T-cell (primary cell): ENCODE measurements at regions not wholly inside any gene's neighbourhood (a gene's known extent, or its start where the extent isn't known, plus 50 kb on each side); places are given as distances from the start of the nearest gene placed in this dataset.
"Not testable (repeated sequence)": the region's sequence is repeated elsewhere in the genome, so short reads cannot be mapped to it uniquely, and the experiment has no call there.

ENCODE experiments used
- ATAC-seq, 4 experiments: fragments of 200-7000 bp in 3 of 4; fragments of 150-1000 bp in 1 of 4; cut with Tn5 transposase; replicated peaks in 1 of 4; 1 replicate in 3 of 4; 2 replicates in 1 of 4; pipeline ENCODE4 v1.10.0; 2021; ENCODE audit warnings: moderate library complexity in 3 of 4, mild to moderate bottlenecking in 2 of 4, moderate number of reproducible peaks in 1 of 4
- CTCF ChIA-PET, 2 donors: fragments of 300-600 bp; sonication (Branson Sonifier 250); formaldehyde crosslinking; loops; one replicate each; lab custom pipeline; 2022; ENCODE audit warnings: antibody characterized with exemption in 2 of 2; lab: Charles Lee
- POLR2A ChIA-PET, 2 donors: fragments of 300-600 bp; sonication (Branson Sonifier 250); formaldehyde crosslinking; loops; one replicate each; lab custom pipeline; 2022; ENCODE audit warnings: antibody characterized with exemption in 2 of 2; lab: Charles Lee
- DNase-seq, 35 experiments: peaks; one replicate each; pipeline versions ENCODE4 v3.0.0 to v3.0.0-alpha.2; 2013 to 2023
- H3K27ac ChIP-seq: one replicate; pipeline ENCODE4 v1.5.1; 2013; ENCODE audit warnings: low read length
- H3K27me3 ChIP-seq, 2 experiments: replicated peaks in 1 of 2; 1 replicate in 1 of 2; 2 replicates in 1 of 2; pipeline versions ENCODE4 v1.6.1 to v1.7.0; 2013; ENCODE audit warnings: low read length in 1 of 2, mixed read lengths in 1 of 2; ENCODE audit not compliant: control insufficient read depth in 2 of 2, insufficient read depth in 2 of 2; ENCODE audit errors: extremely low read depth in 1 of 2
- H3K36me3 ChIP-seq, 2 donors: 1 replicate in 1 of 2; 2 replicates in 1 of 2; pipeline versions ENCODE4 v1.6.1 to v1.7.0; 2013; ENCODE audit warnings: low read length in 1 of 2; ENCODE audit not compliant: control insufficient read depth in 2 of 2, insufficient read depth in 1 of 2; ENCODE audit errors: extremely low read depth in 1 of 2
- H3K4me1 ChIP-seq, 2 experiments: 1 replicate in 1 of 2; 2 replicates in 1 of 2; pipeline versions ENCODE4 v1.6.1 to v1.7.0; 2013; ENCODE audit warnings: low read length in 2 of 2, mixed read lengths in 1 of 2; ENCODE audit not compliant: insufficient read depth in 2 of 2, control insufficient read depth in 1 of 2; ENCODE audit errors: extremely low read depth in 1 of 2
- H3K4me3 ChIP-seq, 2 donors: 1 replicate in 1 of 2; 2 replicates in 1 of 2; pipeline versions ENCODE4 v1.5.1 to v1.7.0; 2013; ENCODE audit warnings: mild to moderate bottlenecking in 2 of 2, low read length in 1 of 2, moderate library complexity in 1 of 2; ENCODE audit not compliant: control insufficient read depth in 1 of 2; ENCODE audit errors: extremely low read depth in 1 of 2
- H3K9me3 ChIP-seq: 2 replicates; pipeline ENCODE4 v1.7.0; 2013
- H3K27ac Mint-ChIP-seq, 2 donors: one replicate each; pipeline ENCODE4 v1.8.0; 2020 to 2021; ENCODE audit warnings: mild to moderate bottlenecking in 2 of 2, mixed read lengths in 2 of 2
- H3K27me3 Mint-ChIP-seq, 2 donors: one replicate each; pipeline ENCODE4 v1.8.0; 2021 to 2022; ENCODE audit warnings: mixed read lengths in 2 of 2
- H3K36me3 Mint-ChIP-seq: one replicate; pipeline ENCODE4 v1.8.0; 2021; ENCODE audit warnings: mixed read lengths
- H3K4me1 Mint-ChIP-seq, 3 donors: one replicate each; pipeline ENCODE4 v1.8.0; 2020 to 2022; ENCODE audit warnings: mixed read lengths in 3 of 3, mild to moderate bottlenecking in 1 of 3
- H3K4me3 Mint-ChIP-seq, 3 donors: one replicate each; pipeline ENCODE4 v1.8.0; 2020 to 2022; ENCODE audit warnings: mild to moderate bottlenecking in 3 of 3, mixed read lengths in 3 of 3, moderate library complexity in 3 of 3
- H3K9me3 Mint-ChIP-seq, 3 donors: one replicate each; pipeline ENCODE4 v1.8.0; 2020 to 2022; ENCODE audit warnings: mixed read lengths in 3 of 3
- WGBS: methylation state at CpG from one replicate; pipeline ENCODE4 v1.1.5; 2013; ENCODE audit warnings: missing lambda C conversion rate; ENCODE audit not compliant: insufficient coverage; 5-methylcytosine and 5-hydroxymethylcytosine counted together

DNA sequence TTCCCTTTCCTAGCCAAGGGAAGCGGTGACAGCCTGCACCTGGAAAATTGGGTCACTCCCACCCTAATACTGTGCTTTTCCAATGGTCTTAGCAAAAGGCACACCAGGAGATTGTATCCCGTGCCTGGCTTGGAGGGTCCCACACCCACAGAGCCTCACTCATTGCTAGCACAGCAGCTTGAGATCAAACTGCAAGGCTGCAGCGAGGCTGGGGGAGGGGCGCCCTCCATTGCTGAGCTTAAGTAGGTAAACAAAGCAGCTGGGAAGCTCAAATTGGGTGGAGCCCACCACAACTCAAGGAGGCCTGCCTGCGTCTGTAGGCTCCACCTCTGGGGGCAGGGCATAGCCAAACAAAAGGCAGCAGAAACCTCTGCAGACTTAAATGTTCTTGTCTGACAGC, 504.1 kb upstream of the ADGRL3 start:
- H3K4me1 ChIP-seq, H3K27ac ChIP-seq, H3K27me3 ChIP-seq, H3K27ac Mint-ChIP-seq, H3K27me3 Mint-ChIP-seq, H3K36me3 Mint-ChIP-seq, H3K36me3 ChIP-seq, ATAC-seq, H3K4me3 Mint-ChIP-seq, DNase-seq, H3K9me3 ChIP-seq, POLR2A ChIA-PET, CTCF ChIA-PET, H3K4me1 Mint-ChIP-seq, H3K4me3 ChIP-seq: not testable (repeated sequence)
- WGBS = 68% methylated on average over 2 of the region's 5 CpGs
- peaks cover 19 to 32% (median 26%) of the 10 kb centered on the region in 3 donors for H3K9me3 Mint-ChIP-seq

DNA sequence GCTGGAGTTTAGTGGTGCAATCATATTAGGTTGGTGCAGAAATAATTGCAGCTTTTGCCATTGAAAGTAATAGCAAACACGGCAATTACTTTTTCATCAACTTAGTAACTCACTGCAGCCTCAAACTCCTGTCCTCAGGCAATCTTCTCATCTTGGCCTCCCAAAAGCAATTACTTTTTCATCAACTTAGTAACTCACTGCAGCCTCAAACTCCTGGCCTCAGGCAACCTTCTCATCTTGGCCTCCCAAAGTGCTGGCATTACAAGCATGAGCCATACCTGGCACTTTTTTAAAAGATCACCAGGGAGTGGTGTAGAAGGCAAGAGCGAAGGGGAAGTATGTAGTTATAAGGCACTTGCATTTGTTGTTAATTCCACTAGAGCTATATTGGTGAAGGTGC, 491.1 kb upstream of the ADGRL3 start:
- WGBS = 100% methylated on average over 1 of the region's 2 CpGs
- Mint-ChIP-seq H3K9me3 (peaks cover 13 to 23% (median 16%) of the 10 kb centered on the region in 3 donors), H3K4me3 (no peak overlapping the region), H3K27ac (no peak overlapping the region), H3K4me1 (no peaks in the 10 kb centered on the region), H3K36me3 (no peaks in the 10 kb centered on the region), H3K27me3 (no peaks in the 10 kb centered on the region)
- no peak for ATAC-seq
- ChIA-PET CTCF (no interaction called here), POLR2A (no interaction called here)
- Histone ChIP-seq H3K27ac (no peak overlapping the region), H3K4me3 (no peak overlapping the region), H3K4me1 (no peaks in the 10 kb centered on the region), H3K27me3 (no peaks in the 10 kb centered on the region), H3K9me3 (peaks cover 5% of the 10 kb centered on the region), H3K36me3 (no peaks in the 10 kb centered on the region)
- DNase-seq = no peak

DNA sequence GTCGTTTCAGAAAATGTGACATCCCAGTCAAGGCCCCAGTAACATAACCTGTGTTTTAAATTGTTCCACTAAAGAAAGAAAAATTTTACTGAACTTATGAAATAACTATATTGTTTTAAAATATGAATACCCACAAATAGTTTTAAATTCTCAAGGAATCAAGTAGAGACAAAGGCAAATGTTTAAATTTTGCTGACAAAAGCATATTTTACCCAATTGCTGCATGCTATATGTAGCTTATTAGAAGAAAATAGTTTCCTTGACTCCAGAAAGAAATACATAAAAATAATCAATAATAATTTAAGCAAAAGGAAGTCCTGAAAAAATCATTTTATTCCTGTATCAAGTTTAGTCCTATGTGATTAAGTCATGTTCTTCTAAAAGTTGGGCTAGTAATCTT, 481.3 kb upstream of the ADGRL3 start:
- no peak overlapping the region for H3K27ac ChIP-seq
- DNase-seq (no peak), ATAC-seq (no peak)

DNA sequence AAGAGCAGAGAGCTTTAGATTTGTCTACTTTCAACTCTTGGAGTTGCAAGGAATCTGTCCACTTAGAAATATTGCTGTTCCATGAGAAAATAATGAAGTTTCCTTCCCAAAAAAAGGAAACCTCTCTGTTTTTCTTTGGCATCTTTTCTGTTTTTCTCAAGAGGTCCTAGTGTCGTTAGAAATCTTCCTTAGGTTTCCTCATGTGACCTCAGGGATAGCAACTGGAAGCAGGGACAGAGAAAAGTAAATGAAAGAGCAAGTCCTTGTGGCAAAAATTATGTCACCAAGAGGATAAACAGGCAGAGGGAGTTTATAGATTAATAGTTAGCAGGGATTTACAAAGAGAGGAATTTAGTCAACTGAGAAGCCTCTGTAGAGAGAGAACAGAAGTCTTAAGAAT, 478.4 kb upstream of the ADGRL3 start:
- POLR2A ChIA-PET = no interaction called here
- no peaks in the 10 kb centered on the region for H3K36me3 Mint-ChIP-seq

More for the DNA sequence above, 481.3 kb upstream of the ADGRL3 start:
- Mint-ChIP-seq H3K36me3 (no peaks in the 10 kb centered on the region), H3K27me3 (no peaks in the 10 kb centered on the region), H3K4me1 (no peaks in the 10 kb centered on the region), H3K27ac (no peak overlapping the region), H3K4me3 (no peak overlapping the region), H3K9me3 (peaks cover 4 to 12% (median 5%) of the 10 kb centered on the region in 3 donors)
- Histone ChIP-seq H3K36me3 (no peaks in the 10 kb centered on the region), H3K9me3 (no peaks in the 10 kb centered on the region), H3K4me3 (no peak overlapping the region), H3K27me3 (no peaks in the 10 kb centered on the region), H3K4me1 (no peaks in the 10 kb centered on the region)
- CTCF ChIA-PET = no interaction called here
- POLR2A ChIA-PET = no interaction called here
- no CpG with 5 or more reads among the region's 1 CpG for WGBS

DNA sequence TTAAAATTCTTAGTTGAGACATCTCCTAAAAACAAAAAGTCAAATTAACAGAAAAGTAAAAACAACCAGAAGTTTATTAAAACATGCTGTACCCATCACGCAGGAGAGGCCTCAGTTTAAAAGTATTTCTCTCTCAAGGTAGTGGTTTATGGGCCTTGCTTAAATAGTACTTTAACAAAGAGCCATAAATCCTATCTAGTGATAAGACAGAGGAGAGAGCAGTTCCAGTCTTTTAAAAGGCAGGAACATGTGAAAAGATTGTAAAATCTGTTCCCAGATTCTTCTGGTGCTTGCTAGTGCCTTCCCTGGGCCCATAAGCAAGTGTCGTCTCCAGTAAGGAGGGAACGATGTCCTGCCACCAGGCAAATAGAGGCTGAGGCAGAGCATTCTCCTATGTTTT, 476.3 kb upstream of the ADGRL3 start:
- no peak overlapping the region for H3K4me3 Mint-ChIP-seq
- no peaks in the 10 kb centered on the region for H3K4me1 Mint-ChIP-seq
- H3K27me3 Mint-ChIP-seq = no peaks in the 10 kb centered on the region
- H3K4me1 ChIP-seq = no peaks in the 10 kb centered on the region
- no peak for ATAC-seq
- no peak overlapping the region for H3K4me3 ChIP-seq
- H3K9me3 Mint-ChIP-seq = peaks cover 4 to 33% (median 17%) of the 10 kb centered on the region in 3 donors
- CTCF ChIA-PET = no interaction called here
- no peaks in the 10 kb centered on the region for H3K36me3 ChIP-seq
- no peaks in the 10 kb centered on the region for H3K27me3 ChIP-seq
- H3K27ac Mint-ChIP-seq = no peak overlapping the region
- H3K27ac ChIP-seq = no peak overlapping the region
- WGBS = no CpG with 5 or more reads among the region's 3 CpGs
- no peak for DNase-seq
- H3K9me3 ChIP-seq = no peaks in the 10 kb centered on the region
- POLR2A ChIA-PET = no interaction called here
- H3K36me3 Mint-ChIP-seq = no peaks in the 10 kb centered on the region

More for the DNA sequence above, 478.4 kb upstream of the ADGRL3 start:
- Histone ChIP-seq H3K36me3 (no peaks in the 10 kb centered on the region), H3K27me3 (no peaks in the 10 kb centered on the region), H3K4me3 (no peak overlapping the region), H3K27ac (no peak overlapping the region), H3K4me1 (no peaks in the 10 kb centered on the region), H3K9me3 (no peaks in the 10 kb centered on the region)
- DNase-seq = no peak
- H3K27ac Mint-ChIP-seq = no peak overlapping the region
- no peaks in the 10 kb centered on the region for H3K27me3 Mint-ChIP-seq
- ATAC-seq = no peak
- no peaks in the 10 kb centered on the region for H3K4me1 Mint-ChIP-seq
- no peak overlapping the region for H3K4me3 Mint-ChIP-seq
- CTCF ChIA-PET = no interaction called here
- peaks cover 4 to 25% (median 17%) of the 10 kb centered on the region in 3 donors for H3K9me3 Mint-ChIP-seq
- WGBS = 40% methylated on average over 1 of the region's 1 CpG

DNA sequence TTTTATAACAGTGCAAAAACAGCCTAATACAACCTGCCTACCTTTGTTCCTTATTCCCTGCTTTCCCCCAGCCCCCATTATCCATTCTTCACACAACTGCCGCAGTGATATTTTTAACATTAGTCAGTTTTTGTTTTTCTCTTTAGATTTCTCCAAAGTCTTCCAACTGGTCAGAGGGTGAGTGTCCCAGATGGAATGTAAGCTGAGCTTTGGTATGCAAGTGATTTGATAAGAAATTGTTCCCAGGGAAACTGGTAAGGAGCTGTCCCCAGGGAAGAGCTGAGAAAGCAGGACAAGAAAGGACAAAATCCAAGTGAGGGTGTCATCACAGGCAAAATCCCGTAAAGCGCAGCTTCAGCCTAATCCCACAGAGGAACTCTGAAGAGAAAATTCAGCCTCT, 475.5 kb upstream of the ADGRL3 start:
- WGBS = no CpG with 5 or more reads among the region's 3 CpGs
- DNase-seq (no peak), ATAC-seq (no peak)
- Mint-ChIP-seq H3K27ac (no peak overlapping the region), H3K4me1 (no peaks in the 10 kb centered on the region), H3K9me3 (peaks cover 4 to 35% (median 20%) of the 10 kb centered on the region in 3 donors), H3K36me3 (no peaks in the 10 kb centered on the region), H3K27me3 (no peaks in the 10 kb centered on the region), H3K4me3 (no peak overlapping the region)
- Histone ChIP-seq H3K9me3 (no peaks in the 10 kb centered on the region), H3K27ac (no peak overlapping the region), H3K4me3 (no peak overlapping the region), H3K4me1 (no peaks in the 10 kb centered on the region), H3K27me3 (no peaks in the 10 kb centered on the region), H3K36me3 (no peaks in the 10 kb centered on the region)
- POLR2A ChIA-PET = no interaction called here
- CTCF ChIA-PET = no interaction called here

DNA sequence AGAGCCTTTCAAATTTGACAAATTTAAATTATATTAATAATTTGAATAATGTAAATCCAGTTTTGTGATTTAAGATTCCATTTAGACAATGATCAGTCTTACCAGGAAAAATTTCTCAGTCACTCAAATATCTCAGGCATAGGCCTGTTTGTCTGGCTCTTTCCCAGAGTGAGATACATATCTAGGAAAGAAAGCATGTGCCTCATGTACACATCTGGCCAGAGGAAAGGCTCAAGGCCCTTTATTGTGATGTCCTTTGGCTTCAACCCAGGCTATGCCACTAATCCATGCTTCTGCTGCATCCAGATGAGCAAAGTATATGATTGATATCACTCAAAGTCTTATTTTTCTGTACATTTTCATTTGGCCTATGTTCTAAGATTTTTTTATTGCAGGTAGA, 473.3 kb upstream of the ADGRL3 start:
- Mint-ChIP-seq H3K27me3 (no peaks in the 10 kb centered on the region), H3K4me3 (no peak overlapping the region), H3K27ac (no peak overlapping the region), H3K4me1 (no peaks in the 10 kb centered on the region), H3K9me3 (peaks cover 4 to 30% (median 18%) of the 10 kb centered on the region in 3 donors), H3K36me3 (no peaks in the 10 kb centered on the region)
- Histone ChIP-seq H3K36me3 (no peaks in the 10 kb centered on the region), H3K27ac (no peak overlapping the region), H3K4me3 (no peak overlapping the region), H3K9me3 (no peaks in the 10 kb centered on the region), H3K4me1 (no peaks in the 10 kb centered on the region), H3K27me3 (no peaks in the 10 kb centered on the region)
- DNase-seq (no peak), ATAC-seq (no peak)
- POLR2A ChIA-PET = no interaction called here
- CTCF ChIA-PET = no interaction called here
